ENCODE measurements at regions not wholly inside any gene's neighbourhood (a gene's known extent, or its start where the extent isn't known, plus 50 kb on each side); places are given as distances from the start of the nearest gene placed in this dataset.

DNA sequence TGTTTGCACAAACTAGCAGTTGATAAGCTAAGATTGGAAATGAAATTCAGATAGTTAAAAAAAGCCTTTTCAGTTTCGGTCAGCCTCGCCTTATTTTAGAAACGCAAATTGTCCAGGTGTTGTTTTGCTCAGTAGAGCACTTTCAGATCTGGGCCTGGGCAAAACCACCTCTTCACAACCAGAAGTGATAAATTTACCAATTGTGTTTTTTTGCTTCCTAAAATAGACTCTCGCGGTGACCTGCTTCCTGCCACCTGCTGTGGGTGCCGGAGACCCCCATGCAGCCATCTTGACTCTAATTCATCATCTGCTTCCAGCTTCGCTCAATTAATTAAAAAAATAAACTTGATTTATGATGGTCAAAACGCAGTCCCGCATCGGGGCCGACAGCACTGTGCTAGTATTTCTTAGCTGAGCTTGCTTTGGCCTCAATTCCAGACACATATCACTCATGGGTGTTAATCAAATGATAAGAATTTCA, 335.6 kb downstream of the TMEM121 start:
- no peak overlapping the region for H2AFZ ChIP-seq (ENCODE audit: low read length)
- intact Hi-C loops (cut with micrococcal nuclease; ENCODE audit: unreplicated experiment) (no loop called here), in situ Hi-C loops (cut with HindIII; ENCODE audit: extremely low pct_ligation_motif_present, low pct_unique_long_range_greater_than_20kb) (no loop called here)
- peaks cover 13 to 43% of the 10 kb centered on the region in 2 experiments; a peak in 4 of 5 replicates for H3K27me3 ChIP-seq (ENCODE audit: control insufficient read depth in 1 of 2, insufficient read depth in 2 of 2, low read length in 2 of 2)
- no peaks in the 10 kb centered on the region for H4K20me1 ChIP-seq (ENCODE audit: insufficient read depth, low read length)
- no peak overlapping the region for H3K4me3 ChIP-seq (replicated peaks in 1 of 3; ENCODE audit: insufficient read depth in 1 of 3, low read depth in 2 of 3, low read length in 3 of 3)
- 32% methylated on average over 11 of the region's 11 CpGs for WGBS (ENCODE audit: low lambda C conversion rate)
- H3K4me2 ChIP-seq (ENCODE audit: low read depth, low read length) = no peak overlapping the region
- ChIA-PET CTCF (ENCODE audit: low intra/inter-chr PET ratio, low total read pairs) (no interaction called here), POLR2A (no interaction called here)
- no peak overlapping the region for H3K9ac ChIP-seq (ENCODE audit: insufficient read depth, low read depth, low read length)
- DNase-seq (ENCODE audit: low spot score) (no peak), FAIRE-seq (no peak), ATAC-seq (no peak)
- H3K4me1 ChIP-seq (ENCODE audit: insufficient read depth, low read length) = no peaks in the 10 kb centered on the region
- no peaks in the 10 kb centered on the region for H3K36me3 ChIP-seq (replicated peaks in 1 of 2; ENCODE audit: control insufficient read depth in 1 of 2, insufficient read depth in 2 of 2, low read length in 2 of 2)
- no peak overlapping the region for H3K27ac ChIP-seq (ENCODE audit: extremely low read length, insufficient read depth, low read length)
- no peaks in the 10 kb centered on the region for H3K79me2 ChIP-seq (ENCODE audit: insufficient read depth, low read length)
- TF ChIP-seq ZNF670 (CRISPR knock-in tag; IDR thresholded peaks at IDR 0.05; ENCODE audit: borderline replicate concordance) (no peak), ETV6 (CRISPR knock-in tag; conservative IDR thresholded peaks at IDR 0.05) (no peak), MAFG (CRISPR knock-in tag; IDR thresholded peaks at IDR 0.05) (no peak), ISL2 (CRISPR knock-in tag; IDR thresholded peaks at IDR 0.05) (no peak), KAT2B (IDR thresholded peaks at IDR 0.05; ENCODE audit: borderline replicate concordance, low read depth, low read length) (no peak), RNF2 (conservative IDR thresholded peaks at IDR 0.05; ENCODE audit: low read depth) (no peak), RCOR2 (CRISPR knock-in tag; IDR thresholded peaks at IDR 0.05) (no peak), ZNF782 (CRISPR knock-in tag; IDR thresholded peaks at IDR 0.05; ENCODE audit: borderline replicate concordance) (no peak), ZBTB44 (CRISPR knock-in tag; IDR thresholded peaks at IDR 0.05) (no peak), ZNF253 (CRISPR knock-in tag; IDR thresholded peaks at IDR 0.05; ENCODE audit: borderline replicate concordance) (no peak), ATM (IDR thresholded peaks at IDR 0.05; ENCODE audit: borderline replicate concordance) (no peak), SMYD3 (CRISPR knock-in tag; IDR thresholded peaks at IDR 0.05) (no peak), MAFF (IDR thresholded peaks at IDR 0.05; ENCODE audit: low read depth, low read length) (no peak)
- TF ChIP-seq, protein P1, sequence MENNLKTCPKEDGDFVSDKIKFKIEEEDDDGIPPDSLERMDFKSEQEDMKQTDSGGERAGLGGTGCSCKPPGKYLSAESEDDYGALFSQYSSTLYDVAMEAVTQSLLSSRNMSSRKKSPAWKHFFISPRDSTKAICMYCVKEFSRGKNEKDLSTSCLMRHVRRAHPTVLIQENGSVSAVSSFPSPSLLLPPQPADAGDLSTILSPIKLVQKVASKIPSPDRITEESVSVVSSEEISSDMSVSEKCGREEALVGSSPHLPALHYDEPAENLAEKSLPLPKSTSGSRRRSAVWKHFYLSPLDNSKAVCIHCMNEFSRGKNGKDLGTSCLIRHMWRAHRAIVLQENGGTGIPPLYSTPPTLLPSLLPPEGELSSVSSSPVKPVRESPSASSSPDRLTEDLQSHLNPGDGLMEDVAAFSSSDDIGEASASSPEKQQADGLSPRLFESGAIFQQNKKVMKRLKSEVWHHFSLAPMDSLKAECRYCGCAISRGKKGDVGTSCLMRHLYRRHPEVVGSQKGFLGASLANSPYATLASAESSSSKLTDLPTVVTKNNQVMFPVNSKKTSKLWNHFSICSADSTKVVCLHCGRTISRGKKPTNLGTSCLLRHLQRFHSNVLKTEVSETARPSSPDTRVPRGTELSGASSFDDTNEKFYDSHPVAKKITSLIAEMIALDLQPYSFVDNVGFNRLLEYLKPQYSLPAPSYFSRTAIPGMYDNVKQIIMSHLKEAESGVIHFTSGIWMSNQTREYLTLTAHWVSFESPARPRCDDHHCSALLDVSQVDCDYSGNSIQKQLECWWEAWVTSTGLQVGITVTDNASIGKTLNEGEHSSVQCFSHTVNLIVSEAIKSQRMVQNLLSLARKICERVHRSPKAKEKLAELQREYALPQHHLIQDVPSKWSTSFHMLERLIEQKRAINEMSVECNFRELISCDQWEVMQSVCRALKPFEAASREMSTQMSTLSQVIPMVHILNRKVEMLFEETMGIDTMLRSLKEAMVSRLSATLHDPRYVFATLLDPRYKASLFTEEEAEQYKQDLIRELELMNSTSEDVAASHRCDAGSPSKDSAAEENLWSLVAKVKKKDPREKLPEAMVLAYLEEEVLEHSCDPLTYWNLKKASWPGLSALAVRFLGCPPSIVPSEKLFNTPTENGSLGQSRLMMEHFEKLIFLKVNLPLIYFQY (CRISPR knock-in tag; IDR thresholded peaks at IDR 0.05; ENCODE audit: borderline replicate concordance) = no peak
- no peaks in the 10 kb centered on the region for H3K9me3 ChIP-seq (ENCODE audit: low read length)
- BruUV-seq (replicated peaks) = no TSS peak

Measured in HepG2 (cell line).